Osteocyte (in vitro differentiated cells): ENCODE measurements at regions not wholly inside any gene's neighbourhood (a gene's known extent, or its start where the extent isn't known, plus 50 kb on each side); places are given as distances from the start of the nearest gene placed in this dataset.

Experiments
- DNase-seq: peaks from one replicate; pipeline ENCODE4 v3.0.0; 2021; ENCODE audit warnings: mixed read lengths; ENCODE audit not compliant: unreplicated experiment; ENCODE audit errors: extremely low spot score
- H3K27ac Mint-ChIP-seq: one replicate; pipeline ENCODE4 v1.8.0; 2021; ENCODE audit warnings: mild to moderate bottlenecking, mixed read lengths; ENCODE audit not compliant: unreplicated experiment
- H3K27me3 Mint-ChIP-seq: one replicate; pipeline ENCODE4 v1.8.0; 2021; ENCODE audit warnings: mixed read lengths; ENCODE audit not compliant: unreplicated experiment
- H3K36me3 Mint-ChIP-seq: one replicate; pipeline ENCODE4 v1.8.0; 2021; ENCODE audit warnings: mixed read lengths; ENCODE audit not compliant: unreplicated experiment
- H3K4me1 Mint-ChIP-seq: one replicate; pipeline ENCODE4 v1.8.0; 2021; ENCODE audit warnings: mixed read lengths; ENCODE audit not compliant: unreplicated experiment
- H3K4me3 Mint-ChIP-seq: one replicate; pipeline ENCODE4 v1.8.0; 2021; ENCODE audit warnings: mild to moderate bottlenecking, moderate library complexity, mixed read lengths; ENCODE audit not compliant: unreplicated experiment
- H3K9me3 Mint-ChIP-seq: one replicate; pipeline ENCODE4 v1.8.0; 2021; ENCODE audit warnings: mixed read lengths; ENCODE audit not compliant: unreplicated experiment
- TF ChIP-seq, protein P1 (sequence below): fragments of 200-600 bp; sonication (generic); IDR thresholded peaks from 2 replicates; pipeline ENCODE4 v1.5.0; 2021; ENCODE audit warnings: antibody characterized with exemption, mild to moderate bottlenecking, moderate library complexity

- Mint-ChIP-seq H3K27me3 (peaks cover 2% of the 10 kb centered on the region), H3K4me3 (no peak overlapping the region), H3K27ac (no peak overlapping the region), H3K4me1 (no peaks in the 10 kb centered on the region), H3K36me3 (no peaks in the 10 kb centered on the region), H3K9me3 (no peaks in the 10 kb centered on the region)
- DNase-seq: no peak
- TF ChIP-seq, protein P1, sequence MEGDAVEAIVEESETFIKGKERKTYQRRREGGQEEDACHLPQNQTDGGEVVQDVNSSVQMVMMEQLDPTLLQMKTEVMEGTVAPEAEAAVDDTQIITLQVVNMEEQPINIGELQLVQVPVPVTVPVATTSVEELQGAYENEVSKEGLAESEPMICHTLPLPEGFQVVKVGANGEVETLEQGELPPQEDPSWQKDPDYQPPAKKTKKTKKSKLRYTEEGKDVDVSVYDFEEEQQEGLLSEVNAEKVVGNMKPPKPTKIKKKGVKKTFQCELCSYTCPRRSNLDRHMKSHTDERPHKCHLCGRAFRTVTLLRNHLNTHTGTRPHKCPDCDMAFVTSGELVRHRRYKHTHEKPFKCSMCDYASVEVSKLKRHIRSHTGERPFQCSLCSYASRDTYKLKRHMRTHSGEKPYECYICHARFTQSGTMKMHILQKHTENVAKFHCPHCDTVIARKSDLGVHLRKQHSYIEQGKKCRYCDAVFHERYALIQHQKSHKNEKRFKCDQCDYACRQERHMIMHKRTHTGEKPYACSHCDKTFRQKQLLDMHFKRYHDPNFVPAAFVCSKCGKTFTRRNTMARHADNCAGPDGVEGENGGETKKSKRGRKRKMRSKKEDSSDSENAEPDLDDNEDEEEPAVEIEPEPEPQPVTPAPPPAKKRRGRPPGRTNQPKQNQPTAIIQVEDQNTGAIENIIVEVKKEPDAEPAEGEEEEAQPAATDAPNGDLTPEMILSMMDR: no peak
Measured at GRCh38 chr20:41716911-41717310, 98.7 kb upstream of the CHD6 start.

DNA sequence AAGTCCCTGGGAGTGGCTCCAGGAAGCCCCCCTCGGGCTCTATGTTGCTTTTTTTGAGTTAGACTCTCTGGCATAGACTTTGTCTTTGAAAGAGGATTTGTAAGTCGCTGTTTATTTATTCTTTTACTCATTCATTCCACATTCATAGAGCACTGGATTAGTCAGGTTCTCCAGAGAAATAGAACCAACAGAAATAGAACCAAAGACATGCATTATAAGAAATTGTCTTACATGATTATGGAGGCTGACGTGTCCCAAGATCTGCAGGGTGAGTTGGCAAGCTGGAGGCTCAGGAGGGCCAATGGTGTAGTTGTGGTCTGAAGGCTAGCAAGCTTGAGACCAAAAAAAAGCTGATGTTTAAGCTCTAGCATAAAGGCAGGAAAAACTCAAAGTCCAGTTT, 98.3 kb upstream of the CHD6 start:
- no peak overlapping the region for H3K27ac Mint-ChIP-seq

DNA sequence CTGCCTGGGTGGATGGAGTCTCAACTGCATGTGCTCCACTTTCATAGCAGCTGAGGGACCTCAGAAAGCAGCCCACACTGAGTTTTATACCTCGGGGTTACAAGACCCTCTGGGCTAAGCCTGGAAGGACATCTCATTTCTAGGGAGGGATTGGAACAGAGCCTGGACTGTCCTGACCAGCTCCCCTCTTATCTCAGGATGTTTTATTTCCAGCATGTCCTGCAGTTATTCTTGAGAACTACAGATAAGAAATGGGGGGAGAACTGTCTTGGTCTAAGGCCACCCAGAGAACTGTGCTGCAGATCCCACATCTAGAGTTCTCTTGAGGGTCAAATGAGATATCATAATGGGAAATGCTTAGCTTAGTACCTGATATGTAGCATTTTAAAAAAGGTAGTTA, 97.3 kb upstream of the CHD6 start:
- peaks cover 4% of the 10 kb centered on the region for H3K9me3 Mint-ChIP-seq
- peaks cover 2% of the 10 kb centered on the region for H3K27me3 Mint-ChIP-seq
- no peaks in the 10 kb centered on the region for H3K4me1 Mint-ChIP-seq
- H3K27ac Mint-ChIP-seq: no peak overlapping the region
- DNase-seq: no peak
- H3K4me3 Mint-ChIP-seq: no peak overlapping the region
- TF ChIP-seq, protein P1: no peak
- no peaks in the 10 kb centered on the region for H3K36me3 Mint-ChIP-seq

More for the DNA sequence above, 98.3 kb upstream of the CHD6 start:
- peaks cover 2% of the 10 kb centered on the region for H3K27me3 Mint-ChIP-seq
- TF ChIP-seq, protein P1: no peak
- DNase-seq: no peak
- no peaks in the 10 kb centered on the region for H3K4me1 Mint-ChIP-seq
- H3K4me3 Mint-ChIP-seq: no peak overlapping the region
- no peaks in the 10 kb centered on the region for H3K36me3 Mint-ChIP-seq
- peaks cover 1% of the 10 kb centered on the region for H3K9me3 Mint-ChIP-seq

DNA sequence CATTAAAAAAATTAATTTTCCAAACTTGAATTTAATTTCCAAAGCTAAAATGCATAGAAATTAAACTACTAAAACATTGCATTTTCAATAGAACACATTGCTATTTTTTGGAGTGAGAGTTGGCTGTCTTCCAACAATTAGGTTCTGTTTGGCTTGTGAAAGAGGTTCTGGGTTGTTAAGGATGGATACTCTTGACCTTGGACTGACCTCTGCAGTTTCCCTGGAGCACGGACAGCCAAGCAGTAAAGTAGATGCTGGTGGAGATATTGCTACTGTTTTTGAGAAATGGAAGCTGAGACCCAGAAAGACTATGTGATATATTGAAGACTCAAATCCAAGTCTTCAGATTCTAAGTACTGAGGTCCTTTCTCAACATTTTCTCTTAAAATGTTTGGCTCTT, 95.9 kb upstream of the CHD6 start:
- Mint-ChIP-seq H3K4me3 (no peak overlapping the region), H3K9me3 (peaks cover 4% of the 10 kb centered on the region), H3K27me3 (no peaks in the 10 kb centered on the region), H3K36me3 (no peaks in the 10 kb centered on the region), H3K27ac (no peak overlapping the region), H3K4me1 (no peaks in the 10 kb centered on the region)
- TF ChIP-seq, protein P1: no peak
- DNase-seq: no peak

- Mint-ChIP-seq H3K4me3 (no peak overlapping the region), H3K27ac (no peak overlapping the region), H3K4me1 (no peaks in the 10 kb centered on the region), H3K9me3 (no peaks in the 10 kb centered on the region), H3K27me3 (peaks cover 6% of the 10 kb centered on the region), H3K36me3 (no peaks in the 10 kb centered on the region)
- DNase-seq: no peak
- TF ChIP-seq, protein P1: no peak
Measured at GRCh38 chr20:41704896-41705295, 86.7 kb upstream of the CHD6 start.
